GM12878 (cell line): ENCODE measurements at regions not wholly inside any gene's neighbourhood (a gene's known extent, or its start where the extent isn't known, plus 50 kb on each side); places are given as distances from the start of the nearest gene placed in this dataset.

ENCODE experiments used
- ATAC-seq: fragments of 200-7000 bp; cut with Tn5 transposase; 3 replicates; pipeline ENCODE4 v1.9.1; 2020; ENCODE audit warnings: mild to moderate bottlenecking, moderate library complexity
- BruUV-seq: library from RNA; stranded (reverse); fragments of 400-500 nt; replicated peaks from 2 replicates; lab custom pipeline; 2021; lab: Mats Ljungman, UMichigan
- CTCF ChIA-PET: fragments of 300-600 bp; sonication (Branson Sonifier 250); formaldehyde crosslinking; extraction: SDS; loops from one replicate; lab custom pipeline; 2021; ENCODE audit warnings: inconsistent platforms; lab: Yijun Ruan, JAX
- POLR2A ChIA-PET: fragments of 350-600 bp; formaldehyde crosslinking; extraction: SDS; loops from one replicate; lab custom pipeline; 2021; ENCODE audit warnings: inconsistent platforms; lab: Charles Lee
- RAD21 ChIA-PET: fragments of 300-600 bp; sonication (Branson Sonifier 250); formaldehyde crosslinking; loops from one replicate; lab custom pipeline; 2023; ENCODE audit warnings: antibody characterized with exemption; ENCODE audit not compliant: unreplicated experiment; lab: Charles Lee
- SMC1A ChIA-PET: fragments of 300-600 bp; sonication (Branson Sonifier 250); formaldehyde crosslinking; loops from one replicate; lab custom pipeline; 2023; ENCODE audit not compliant: unreplicated experiment, uncharacterized antibody; lab: Charles Lee
- DNase-seq: peaks from one replicate; pipeline ENCODE4 v3.0.0-alpha.2; 2011; ENCODE audit warnings: low read depth, low spot score
- FAIRE-seq: peaks from 3 replicates; lab custom pipeline; 2011; peaks lifted over from hg19 to GRCh38; lab: Jason Lieb, UNC
- H2AFZ ChIP-seq: 2 replicates; pipeline ENCODE4 v1.6.0; 2011; ENCODE audit warnings: low read depth, low read length, control low read depth; ENCODE audit not compliant: control insufficient read depth
- H3K27ac ChIP-seq: 2 replicates; pipeline ENCODE4 v1.5.1; 2011; ENCODE audit warnings: control low read depth; ENCODE audit not compliant: control insufficient read depth, insufficient read depth
- H3K27me3 ChIP-seq, 2 experiments: replicated peaks in 1 of 2; 2 replicates each; pipeline versions ENCODE4 v1.6.0 to v1.6.1; 2011; ENCODE audit warnings: low read length in 1 of 2; ENCODE audit not compliant: control insufficient read depth in 2 of 2, insufficient read depth in 2 of 2
- H3K36me3 ChIP-seq, 2 experiments: 2 replicates each; pipeline ENCODE4 v1.5.1; 2011; ENCODE audit warnings: low read length in 1 of 2; ENCODE audit not compliant: control insufficient read depth in 2 of 2, insufficient read depth in 2 of 2
- H3K4me1 ChIP-seq: 2 replicates; pipeline ENCODE4 v1.6.1; 2011; ENCODE audit warnings: mild to moderate bottlenecking, low read length, moderate library complexity, mixed read lengths; ENCODE audit not compliant: control insufficient read depth, insufficient read depth
- H3K4me2 ChIP-seq: 2 replicates; pipeline ENCODE4 v1.6.0; 2011; ENCODE audit warnings: control low read depth; ENCODE audit not compliant: control insufficient read depth, insufficient read depth
- H3K4me3 ChIP-seq: fragments of 200-600 bp; sonication (generic); 2 replicates; pipeline ENCODE4 v1.5.1; 2016
- H3K79me2 ChIP-seq: 2 replicates; pipeline ENCODE4 v1.6.0; 2011; ENCODE audit warnings: low read length; ENCODE audit not compliant: control insufficient read depth, insufficient read depth
- H3K9ac ChIP-seq: 2 replicates; pipeline ENCODE4 v1.8.0; 2011; ENCODE audit warnings: low read length, control low read depth, mixed read lengths; ENCODE audit not compliant: control insufficient read depth, insufficient read depth
- H3K9me3 ChIP-seq: replicated peaks from 3 replicates; pipeline ENCODE4 v1.5.1; 2011; ENCODE audit warnings: mild to moderate bottlenecking, low read length; ENCODE audit not compliant: control insufficient read depth, insufficient read depth
- H4K20me1 ChIP-seq: 2 replicates; pipeline ENCODE4 v1.6.0; 2011; ENCODE audit not compliant: control insufficient read depth, insufficient read depth
- BHLHE40 ChIP-seq, 2 experiments: fragments of 450-650 bp in 1 of 2; IDR thresholded peaks; 2 replicates each; pipeline ENCODE4 v1.6.1; 2011 to 2017; ENCODE audit warnings: low read depth in 2 of 2, borderline replicate concordance in 1 of 2, improper control_type of control experiment in 1 of 2, low read length in 1 of 2, mild to moderate bottlenecking in 1 of 2
- CREM ChIP-seq: IDR thresholded peaks from 2 replicates; pipeline ENCODE4 v1.6.1; 2014; ENCODE audit warnings: antibody characterized with exemption, low read depth
- CTCF ChIP-seq, 3 experiments: IDR thresholded peaks in 2 of 3; conservative IDR thresholded peaks in 1 of 3; 2 replicates each; pipeline ENCODE4 v1.5.1; 2011; ENCODE audit warnings: low read depth in 3 of 3, low read length in 3 of 3, mild to moderate bottlenecking in 3 of 3, control low read depth in 2 of 3, moderate library complexity in 2 of 3, inconsistent platforms in 1 of 3, mixed read lengths in 1 of 3; ENCODE audit not compliant: control insufficient read depth in 2 of 3, insufficient read depth in 1 of 3; ENCODE audit errors: extremely low read depth in 1 of 3
- E2F4 ChIP-seq: IDR thresholded peaks from 2 replicates; pipeline ENCODE4 v1.6.1; 2012; ENCODE audit warnings: low read depth, low read length, improper control_type of control experiment
- EGR1 ChIP-seq, 2 experiments: IDR thresholded peaks; 1 replicate in 1 of 2; 2 replicates in 1 of 2; pipeline ENCODE4 v1.6.1; 2011 to 2012; ENCODE audit warnings: low read depth in 2 of 2, low read length in 2 of 2, borderline replicate concordance in 1 of 2, mild to moderate bottlenecking in 1 of 2, moderate library complexity in 1 of 2
- KDM1A ChIP-seq: fragments of 200-600 bp; sonication (generic); IDR thresholded peaks from 2 replicates; pipeline ENCODE4 v1.6.1; 2016; ENCODE audit warnings: borderline replicate concordance
- MEF2B ChIP-seq: fragments of 450-650 bp; IDR thresholded peaks from 2 replicates; pipeline ENCODE4 v1.6.1; 2018; ENCODE audit warnings: mild to moderate bottlenecking, moderate library complexity; ENCODE audit not compliant: partially characterized antibody, poor library complexity, severe bottlenecking
- MTA2 ChIP-seq: fragments of 450-650 bp; IDR thresholded peaks from 2 replicates; pipeline ENCODE4 v1.6.1; 2016; ENCODE audit warnings: low read depth, mild to moderate bottlenecking, moderate library complexity
- MYB ChIP-seq: fragments of 150-350 bp; IDR thresholded peaks from 2 replicates; pipeline ENCODE4 v1.6.1; 2014; ENCODE audit warnings: mild to moderate bottlenecking, low read depth, low read length, borderline replicate concordance
- NFXL1 ChIP-seq: fragments of 450-650 bp; IDR thresholded peaks from 2 replicates; pipeline ENCODE4 v1.6.1; 2017; ENCODE audit warnings: antibody characterized with exemption, mild to moderate bottlenecking, borderline replicate concordance
- PAX5 ChIP-seq: IDR thresholded peaks from 2 replicates; pipeline ENCODE4 v1.6.1; 2011; ENCODE audit warnings: low read depth, low read length, borderline replicate concordance
- PAX8 ChIP-seq: fragments of 450-650 bp; IDR thresholded peaks from 2 replicates; pipeline ENCODE4 v1.6.1; 2017; ENCODE audit warnings: mild to moderate bottlenecking, moderate library complexity
- PBX3 ChIP-seq: IDR thresholded peaks from 2 replicates; pipeline ENCODE4 v1.6.1; 2011; ENCODE audit warnings: mild to moderate bottlenecking, low read depth, low read length, moderate library complexity; ENCODE audit not compliant: insufficient replicate concordance
- POLR2AphosphoS5 ChIP-seq: IDR thresholded peaks from 2 replicates; pipeline ENCODE4 v1.6.1; 2011; ENCODE audit warnings: mild to moderate bottlenecking, low read length, inconsistent platforms
- SPI1 ChIP-seq: IDR thresholded peaks from 2 replicates; pipeline ENCODE4 v1.6.1; 2011; ENCODE audit warnings: low read depth, mild to moderate bottlenecking, low read length, moderate library complexity, borderline replicate concordance; ENCODE audit not compliant: insufficient read depth
- SUZ12 ChIP-seq: fragments of 200-600 bp; sonication (generic); IDR thresholded peaks from one replicate; pipeline ENCODE4 v1.6.1; 2018; ENCODE audit warnings: antibody characterized with exemption, mild to moderate bottlenecking; ENCODE audit not compliant: unreplicated experiment
- TARDBP ChIP-seq: IDR thresholded peaks from 2 replicates; pipeline ENCODE4 v1.6.1; 2016; ENCODE audit warnings: borderline replicate concordance
- WRNIP1 ChIP-seq: IDR thresholded peaks from 2 replicates; pipeline ENCODE4 v1.6.1; 2011; ENCODE audit warnings: low read depth, low read length, improper control_type of control experiment, borderline replicate concordance
- WGBS: methylation state at CpG from one replicate; pipeline ENCODE4 v1.1.6; 2016; ENCODE audit warnings: low lambda C conversion rate; ENCODE audit not compliant: insufficient replicate concordance, insufficient coverage; ENCODE audit errors: missing lambda C conversion rate; 5-methylcytosine and 5-hydroxymethylcytosine counted together
- in situ Hi-C: fragments of 300-500 bp; cut with MboI; formaldehyde crosslinking; loops from 9 replicates; pipeline ENCODE4 v1.14.3; 2018; ENCODE audit warnings: mixed read lengths
- intact Hi-C: fragments of 100-400 bp; cut with micrococcal nuclease; formaldehyde crosslinking; loops from one replicate; pipeline ENCODE4 v1.14.2; 2022; ENCODE audit not compliant: unreplicated experiment
- TF ChIP-seq, protein P1 (sequence below): fragments of 450-650 bp; IDR thresholded peaks from 2 replicates; pipeline ENCODE4 v1.6.1; 2017; ENCODE audit warnings: antibody characterized with exemption, mild to moderate bottlenecking, moderate library complexity

DNA sequence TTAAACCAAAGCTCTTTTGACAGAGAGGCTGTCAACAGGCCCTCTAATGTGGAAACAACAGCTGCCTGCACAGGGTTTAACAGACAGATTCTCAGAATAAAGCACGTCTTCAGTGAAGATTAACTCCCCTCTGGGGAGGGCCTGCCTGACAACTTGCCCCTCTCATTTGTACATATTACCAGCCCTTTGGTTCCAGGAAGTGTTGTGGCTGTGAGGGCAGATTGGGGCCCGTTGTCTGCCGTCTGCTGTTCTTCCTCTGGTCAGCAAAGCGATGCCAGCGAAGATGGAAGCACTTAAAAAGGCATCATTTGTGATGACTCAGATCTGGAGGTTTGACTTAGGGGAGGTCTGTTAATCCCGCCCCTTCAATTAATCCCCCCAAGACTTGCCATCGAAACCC is 177.0 kb upstream of the IRX6 start:
- ChIA-PET POLR2A (interaction anchor here (0.7 kb wide), 1 partner anchor 1377 kb away, joined by 3 read pairs; no protein-coding TSS in a partner anchor), RAD21 (no interaction called here), SMC1A (no interaction called here), CTCF (no interaction called here)
- no peak overlapping the region for H3K4me2 ChIP-seq
- H2AFZ ChIP-seq, result no peak overlapping the region
- no TSS peak for BruUV-seq
- in situ Hi-C loops, result no loop called here
- DNase-seq (no peak), FAIRE-seq (no peak), ATAC-seq (no peak)
- H3K4me3 ChIP-seq, result no peak overlapping the region
- no peaks in the 10 kb centered on the region for H3K27me3 ChIP-seq
- intact Hi-C loops, result no loop called here
- TF ChIP-seq TARDBP (no peak), MEF2B (no peak), SPI1 (no peak), CREM (no peak), CTCF (IDR thresholded peaks at IDR 0.05 in 2 of 3, conservative IDR thresholded peaks at IDR 0.05 in 1 of 3; ENCODE audit: control insufficient read depth in 2 of 3, extremely low read depth in 1 of 3, insufficient read depth in 1 of 3, low read depth in 3 of 3, low read length in 3 of 3) (no peak), MYB (no peak), EGR1 (IDR thresholded peaks at IDR 0.05; ENCODE audit: borderline replicate concordance in 1 of 2, low read depth in 2 of 2, low read length in 2 of 2) (no peak), SUZ12 (no peak), BHLHE40 (IDR thresholded peaks at IDR 0.05; ENCODE audit: borderline replicate concordance in 1 of 2, low read depth in 2 of 2, low read length in 1 of 2) (no peak), POLR2AphosphoS5 (no peak), PAX5 (no peak), KDM1A (no peak), E2F4 (no peak), WRNIP1 (no peak), PAX8 (no peak), MTA2 (no peak), NFXL1 (no peak), PBX3 (no peak)
- TF ChIP-seq, protein P1, sequence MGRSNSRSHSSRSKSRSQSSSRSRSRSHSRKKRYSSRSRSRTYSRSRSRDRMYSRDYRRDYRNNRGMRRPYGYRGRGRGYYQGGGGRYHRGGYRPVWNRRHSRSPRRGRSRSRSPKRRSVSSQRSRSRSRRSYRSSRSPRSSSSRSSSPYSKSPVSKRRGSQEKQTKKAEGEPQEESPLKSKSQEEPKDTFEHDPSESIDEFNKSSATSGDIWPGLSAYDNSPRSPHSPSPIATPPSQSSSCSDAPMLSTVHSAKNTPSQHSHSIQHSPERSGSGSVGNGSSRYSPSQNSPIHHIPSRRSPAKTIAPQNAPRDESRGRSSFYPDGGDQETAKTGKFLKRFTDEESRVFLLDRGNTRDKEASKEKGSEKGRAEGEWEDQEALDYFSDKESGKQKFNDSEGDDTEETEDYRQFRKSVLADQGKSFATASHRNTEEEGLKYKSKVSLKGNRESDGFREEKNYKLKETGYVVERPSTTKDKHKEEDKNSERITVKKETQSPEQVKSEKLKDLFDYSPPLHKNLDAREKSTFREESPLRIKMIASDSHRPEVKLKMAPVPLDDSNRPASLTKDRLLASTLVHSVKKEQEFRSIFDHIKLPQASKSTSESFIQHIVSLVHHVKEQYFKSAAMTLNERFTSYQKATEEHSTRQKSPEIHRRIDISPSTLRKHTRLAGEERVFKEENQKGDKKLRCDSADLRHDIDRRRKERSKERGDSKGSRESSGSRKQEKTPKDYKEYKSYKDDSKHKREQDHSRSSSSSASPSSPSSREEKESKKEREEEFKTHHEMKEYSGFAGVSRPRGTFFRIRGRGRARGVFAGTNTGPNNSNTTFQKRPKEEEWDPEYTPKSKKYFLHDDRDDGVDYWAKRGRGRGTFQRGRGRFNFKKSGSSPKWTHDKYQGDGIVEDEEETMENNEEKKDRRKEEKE, result no peak
- WGBS, result 13% methylated on average over 7 of the region's 7 CpGs
- no peaks in the 10 kb centered on the region for H3K4me1 ChIP-seq
- no peak overlapping the region for H3K9ac ChIP-seq
- no peaks in the 10 kb centered on the region for H4K20me1 ChIP-seq
- H3K79me2 ChIP-seq, result no peaks in the 10 kb centered on the region
- H3K9me3 ChIP-seq, result no peaks in the 10 kb centered on the region
- no peaks in the 10 kb centered on the region for H3K36me3 ChIP-seq
- no peak overlapping the region for H3K27ac ChIP-seq
